ENCODE measurements at regions not wholly inside any gene's neighbourhood (a gene's known extent, or its start where the extent isn't known, plus 50 kb on each side); places are given as distances from the start of the nearest gene placed in this dataset.
"Not testable (repeated sequence)": the region's sequence is repeated elsewhere in the genome, so short reads cannot be mapped to it uniquely, and the experiment has no call there.

DNA sequence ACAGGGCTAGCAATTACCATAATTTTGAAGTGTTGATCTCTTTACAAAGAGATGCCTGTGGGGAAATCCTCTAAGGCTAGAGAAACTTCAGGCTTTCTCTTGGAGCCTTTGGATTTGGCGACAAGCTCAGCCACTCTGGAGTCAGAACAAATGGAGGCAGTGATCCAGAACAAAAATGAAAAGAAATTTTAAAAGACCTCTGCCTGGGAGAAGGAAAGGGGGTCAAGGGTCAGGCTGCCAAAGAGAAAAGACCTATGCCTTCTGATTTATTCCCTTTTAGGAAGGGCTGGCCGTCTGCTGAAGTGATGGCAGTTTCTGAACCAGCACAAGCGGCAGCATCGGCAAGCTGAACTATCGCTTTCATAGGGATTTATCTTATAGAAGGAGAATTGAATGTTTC lies 140.8 kb upstream of the SFRP2 start:
- no peak for DNase-seq

DNA sequence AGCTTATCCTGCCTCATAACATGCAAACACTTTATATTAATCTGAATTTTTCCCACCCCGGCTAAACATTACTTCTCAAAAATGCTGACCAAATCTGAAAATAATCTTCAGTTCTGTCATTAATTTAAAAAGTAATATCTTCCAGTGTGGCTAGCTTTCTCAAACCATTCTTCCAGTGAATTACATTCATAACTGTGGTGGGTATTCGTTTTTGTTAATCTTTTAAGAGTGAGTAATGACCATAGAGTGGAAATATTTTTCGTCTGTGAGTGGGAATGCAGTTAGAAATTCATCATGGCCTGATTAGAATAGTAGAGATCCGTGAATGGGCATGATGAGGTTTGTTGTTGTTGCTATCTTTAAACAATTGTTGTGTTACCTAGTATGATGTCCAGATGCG lies 138.6 kb upstream of the SFRP2 start:
- no peak for DNase-seq

DNA sequence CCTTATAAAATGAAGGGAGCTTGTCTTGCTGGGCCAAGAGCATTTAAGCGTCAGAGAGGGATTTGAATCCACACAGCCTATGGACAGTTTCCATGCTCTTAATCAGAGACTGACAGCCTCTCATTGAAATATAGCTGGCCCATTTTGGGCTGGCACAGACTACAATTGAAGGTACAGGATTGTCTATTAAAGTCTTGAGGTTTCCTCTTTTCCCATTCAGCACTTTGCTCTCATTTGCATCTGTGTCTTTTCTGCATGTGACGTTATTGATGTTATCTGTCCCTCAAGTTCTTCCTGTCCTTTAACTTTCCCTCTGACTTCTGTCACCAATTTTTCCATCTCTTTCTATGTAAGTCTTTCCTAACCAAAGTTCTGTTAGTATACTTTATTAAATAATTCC lies 133.3 kb upstream of the SFRP2 start:
- DNase-seq = no peak

DNA sequence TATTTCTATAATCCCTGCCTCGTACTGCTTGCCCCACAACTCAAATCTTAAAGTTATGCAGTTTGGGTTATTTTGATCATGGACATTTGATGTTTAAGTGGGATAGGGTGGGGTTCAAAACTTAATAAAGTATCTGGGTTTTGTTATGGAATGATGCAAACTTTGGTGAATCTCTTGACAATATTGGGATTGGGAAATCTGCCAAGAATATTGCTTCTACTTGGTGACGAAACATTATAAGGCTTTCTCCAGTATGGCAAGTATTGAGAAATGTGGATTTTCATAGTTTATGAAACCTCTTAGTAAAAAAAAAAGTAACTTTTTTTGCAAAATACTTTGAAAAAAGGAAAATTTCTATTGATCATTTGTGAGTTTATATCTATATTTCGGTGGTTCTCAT lies 130.8 kb upstream of the SFRP2 start:
- no peak for DNase-seq

DNA sequence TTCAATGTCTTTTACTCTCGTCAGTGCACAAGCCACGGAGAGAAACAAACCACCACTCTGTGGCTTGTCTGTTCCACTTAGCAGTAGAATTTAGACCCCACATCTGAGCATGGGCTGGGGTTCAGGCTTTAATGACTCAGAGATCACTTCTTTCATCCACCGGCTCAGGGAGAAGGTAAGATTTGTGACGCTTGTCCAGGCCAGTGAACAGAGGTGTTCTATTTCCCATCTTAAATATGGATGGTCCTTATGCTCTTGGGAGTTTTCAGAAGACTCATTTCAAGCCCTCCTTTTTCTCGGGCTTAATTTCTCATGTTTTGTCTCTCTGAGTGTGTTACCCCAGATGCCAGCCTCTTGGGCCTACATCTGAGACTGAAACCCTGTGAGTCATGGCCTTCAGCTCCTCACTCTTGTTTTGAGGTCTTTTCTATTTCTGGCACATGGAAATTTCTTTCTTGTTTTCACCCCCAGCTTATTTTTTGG lies 127.4 kb upstream of the SFRP2 start:
- no peak for DNase-seq

DNA sequence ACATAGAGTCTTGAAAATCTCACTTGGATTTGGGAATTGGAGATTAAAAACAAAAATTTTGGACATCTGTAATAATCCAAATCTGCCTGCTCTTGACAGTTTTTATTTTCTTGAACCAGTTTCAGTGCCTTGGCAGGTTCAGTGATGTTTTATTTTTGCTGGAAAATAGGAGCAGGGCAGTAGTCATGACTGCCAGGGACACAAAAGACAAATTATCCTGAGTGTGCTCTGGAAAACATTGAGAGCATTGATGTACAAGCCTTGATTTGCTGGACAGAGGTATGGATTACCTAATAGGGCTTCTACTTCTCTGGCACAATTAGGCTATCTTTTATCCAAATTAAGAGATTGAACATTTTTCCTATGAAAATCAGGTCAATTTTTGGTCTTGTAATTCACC lies 123.4 kb upstream of the SFRP2 start:
- DNase-seq = no peak

DNA sequence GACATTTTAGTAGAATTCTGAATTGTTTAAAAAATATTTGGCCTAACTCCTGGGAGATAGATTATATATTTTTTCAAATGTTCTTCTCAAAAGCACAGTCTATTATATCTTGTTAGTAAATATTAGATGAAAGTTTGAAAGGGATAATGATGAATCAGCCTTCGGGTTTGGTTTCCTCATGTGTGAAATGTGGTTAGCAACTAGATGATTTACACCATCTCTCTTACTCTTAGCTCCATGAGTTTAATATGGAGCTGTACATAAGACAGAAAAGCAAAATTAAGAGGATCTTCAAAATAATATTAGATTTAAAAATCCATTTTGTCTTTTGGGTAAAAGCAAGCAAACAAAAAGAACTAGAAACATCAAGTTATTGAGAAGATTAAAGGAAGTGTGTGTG lies 120.8 kb upstream of the SFRP2 start:
- DNase-seq = no peak

DNA sequence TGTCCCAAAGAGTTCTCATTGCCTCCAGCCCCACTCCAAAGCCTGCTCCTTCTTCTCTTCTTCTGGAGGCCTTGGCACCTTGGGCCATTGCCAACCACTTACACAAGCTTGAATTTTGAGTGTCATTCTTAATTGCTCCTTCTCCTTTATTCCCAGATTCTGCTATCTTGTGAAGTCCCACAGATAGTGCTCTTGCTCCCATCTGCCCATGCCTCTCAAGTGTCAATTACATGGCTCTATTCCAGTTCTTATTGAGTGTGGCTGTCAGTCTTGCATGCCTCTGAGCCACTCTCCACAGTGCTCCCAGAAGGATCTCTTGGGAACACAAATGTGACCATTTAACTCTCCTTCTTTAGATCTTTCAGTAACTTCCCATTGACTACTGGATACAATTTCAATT lies 117.3 kb upstream of the SFRP2 start:
- no peak for DNase-seq

DNA sequence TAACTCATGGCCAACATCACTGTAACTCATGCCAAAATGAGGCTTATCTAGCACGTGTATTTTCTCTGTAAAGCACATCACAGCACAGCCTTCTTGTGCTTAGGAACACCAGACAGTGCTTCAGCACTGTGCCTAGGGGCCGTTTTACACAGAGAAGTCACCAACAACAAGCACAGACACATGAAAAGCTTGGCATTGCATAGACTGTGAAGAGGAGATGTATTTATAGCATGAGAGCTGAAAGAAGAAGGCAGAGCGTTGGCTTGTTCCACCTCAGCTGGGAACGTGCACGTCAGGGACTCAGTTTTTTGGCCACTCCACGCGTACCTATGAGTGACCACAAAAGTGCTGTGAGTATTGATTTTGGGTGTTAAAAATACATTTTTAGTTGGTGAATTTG lies 116.3 kb upstream of the SFRP2 start:
- DNase-seq = no peak

DNA sequence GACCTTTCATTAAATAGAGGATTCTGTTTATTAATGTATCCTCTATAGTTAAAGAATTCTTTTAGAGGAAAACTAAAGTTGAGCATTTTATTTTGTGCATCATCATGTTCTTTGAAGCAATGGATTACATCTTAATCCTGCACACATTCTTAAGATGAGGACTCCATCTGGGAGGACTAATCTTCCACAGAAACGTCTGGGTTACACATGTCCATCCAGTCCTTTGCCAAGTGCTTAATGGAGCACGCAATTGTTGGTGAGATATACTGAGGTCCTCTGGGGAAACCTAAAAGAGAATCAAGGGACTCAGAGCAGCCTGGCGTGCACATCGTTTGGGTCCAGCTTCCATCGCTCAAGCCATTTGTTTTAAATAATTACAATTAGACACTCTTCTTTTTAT lies 115.1 kb upstream of the SFRP2 start:
- no peak for DNase-seq

DNA sequence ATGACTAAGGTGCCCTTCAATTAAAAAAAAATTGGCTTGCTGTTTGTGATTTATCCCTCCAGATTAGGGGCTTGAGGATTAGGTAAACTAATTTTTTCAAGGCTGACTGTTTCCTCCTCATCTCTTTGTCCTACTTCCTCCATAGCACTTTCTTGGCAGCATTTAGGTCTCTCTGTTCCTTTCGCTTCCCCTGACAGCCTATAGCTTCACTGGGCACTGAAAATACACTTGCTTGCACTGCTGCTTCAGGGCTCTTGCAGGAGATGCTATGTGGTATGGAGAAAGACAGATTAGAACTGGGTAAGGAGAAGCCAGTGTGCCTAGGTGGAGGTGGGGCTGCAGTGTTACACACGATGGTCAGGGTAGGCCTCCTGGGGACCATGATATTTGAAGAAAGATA lies 112.3 kb upstream of the SFRP2 start:
- no peak for DNase-seq

DNA sequence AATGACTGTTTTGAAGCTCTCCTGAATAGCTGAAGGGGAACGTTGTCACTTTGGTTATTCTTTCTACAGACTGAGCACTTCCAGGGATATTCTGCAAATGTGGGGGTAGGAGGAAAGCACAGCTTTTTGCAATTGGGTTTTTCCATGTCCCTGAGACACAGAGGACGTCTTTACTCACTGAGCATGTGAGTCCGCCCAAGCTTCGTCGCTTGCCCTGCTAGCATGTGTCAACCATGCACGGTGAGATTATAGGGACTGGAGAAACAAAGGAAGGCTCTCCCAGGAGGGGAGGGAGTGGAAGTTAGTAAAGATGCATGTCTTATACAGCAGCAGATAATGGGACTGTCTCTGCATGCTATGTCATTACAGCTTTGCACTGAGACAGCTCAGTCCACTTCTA lies 111.5 kb upstream of the SFRP2 start:
- DNase-seq = no peak

DNA sequence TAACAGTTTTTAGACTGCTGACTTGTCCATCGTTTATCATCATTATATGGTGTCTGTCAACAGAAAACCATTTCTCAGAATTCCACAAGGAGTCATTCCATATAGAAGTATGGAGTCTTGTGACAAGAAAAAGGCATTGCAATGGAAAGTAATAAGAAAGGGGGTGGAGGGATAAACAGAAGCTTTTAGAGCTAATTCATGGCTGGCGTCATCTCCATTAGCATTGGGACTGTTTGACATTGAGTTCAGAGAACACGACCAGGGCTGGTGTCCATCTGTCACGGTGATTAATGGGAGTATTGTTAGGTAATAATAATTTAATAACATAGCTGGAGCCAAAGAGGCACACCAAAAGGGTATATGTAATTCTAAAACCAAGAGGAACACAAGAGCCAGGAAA lies 101.9 kb upstream of the SFRP2 start:
- no peak for DNase-seq

DNA sequence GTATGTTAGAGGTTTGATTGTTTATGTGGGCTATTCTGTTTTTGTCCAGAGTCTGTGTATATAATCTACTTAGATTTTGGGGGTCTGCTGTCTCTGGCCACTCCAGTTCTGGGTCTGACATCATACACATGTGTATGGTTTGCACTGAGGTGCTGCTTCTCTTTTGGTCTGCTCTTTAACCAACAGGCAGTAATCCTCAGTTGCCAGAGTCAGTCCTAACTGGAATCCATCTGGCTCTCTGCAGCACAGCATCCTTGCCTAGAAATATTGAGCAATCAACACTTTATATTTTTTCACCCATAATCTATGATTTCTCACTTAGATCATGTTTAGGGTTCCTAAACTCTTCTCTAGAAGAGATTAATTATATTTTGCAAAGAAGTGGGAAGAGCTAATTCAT lies 98.3 kb upstream of the SFRP2 start:
- DNase-seq = no peak

DNA sequence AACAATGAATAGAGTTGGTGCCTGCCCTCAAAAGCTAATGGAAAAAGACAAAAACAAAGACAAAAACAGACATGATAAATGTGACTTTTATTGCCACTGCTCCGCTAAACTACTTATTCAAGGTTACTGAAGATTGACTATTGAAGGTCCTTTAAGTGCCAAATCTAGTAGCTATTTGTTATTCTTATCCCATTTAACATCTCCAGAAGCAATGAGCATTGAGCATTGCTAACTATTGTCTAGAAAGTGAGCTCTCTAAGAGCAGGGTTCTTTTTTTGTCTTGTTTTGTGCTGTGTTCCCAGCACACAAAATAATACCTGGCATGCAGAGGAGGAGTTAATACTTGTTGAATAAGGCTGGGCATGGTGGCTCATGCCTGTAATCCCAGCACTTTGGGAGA lies 95.4 kb upstream of the SFRP2 start:
- no peak for DNase-seq

DNA sequence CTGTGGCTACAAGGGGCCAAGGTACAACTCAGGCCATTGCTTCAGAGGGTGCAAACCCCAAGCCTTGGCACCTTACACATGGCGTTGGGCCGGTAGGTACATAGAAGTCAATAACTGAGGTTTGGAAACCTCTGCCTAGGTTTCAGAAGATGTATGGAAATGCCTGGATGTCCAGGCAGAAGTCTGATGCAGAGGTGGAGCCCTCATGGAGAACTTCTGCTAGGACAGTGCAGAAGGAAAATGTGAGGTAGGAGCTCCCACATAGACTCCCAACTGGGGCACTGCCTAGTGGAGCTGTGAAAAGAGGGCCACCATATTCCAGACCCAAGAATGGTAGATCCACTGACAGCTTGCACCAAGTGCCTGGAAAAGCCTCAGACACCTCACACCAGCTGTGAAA lies 92.1 kb upstream of the SFRP2 start:
- DNase-seq = no peak

DNA sequence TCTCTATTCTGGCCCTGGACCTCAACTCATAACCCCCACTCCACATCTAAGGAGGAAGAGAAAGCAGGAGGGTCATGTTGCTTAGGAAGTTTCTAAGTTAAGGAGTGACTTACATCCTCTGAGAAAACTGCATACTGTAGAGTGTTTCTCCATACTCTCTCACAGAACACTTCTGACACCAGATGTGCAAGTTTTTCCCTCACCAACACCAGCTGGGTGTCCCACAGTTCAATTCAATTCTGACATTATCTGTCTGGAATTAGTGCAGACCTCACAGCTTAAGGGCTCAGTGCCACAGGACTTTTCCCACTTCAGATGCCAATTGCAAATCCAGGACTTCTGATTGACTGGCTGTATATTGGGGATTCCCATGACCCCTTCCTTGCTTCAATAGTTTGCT lies 89.0 kb upstream of the SFRP2 start:
- no peak for DNase-seq

DNA sequence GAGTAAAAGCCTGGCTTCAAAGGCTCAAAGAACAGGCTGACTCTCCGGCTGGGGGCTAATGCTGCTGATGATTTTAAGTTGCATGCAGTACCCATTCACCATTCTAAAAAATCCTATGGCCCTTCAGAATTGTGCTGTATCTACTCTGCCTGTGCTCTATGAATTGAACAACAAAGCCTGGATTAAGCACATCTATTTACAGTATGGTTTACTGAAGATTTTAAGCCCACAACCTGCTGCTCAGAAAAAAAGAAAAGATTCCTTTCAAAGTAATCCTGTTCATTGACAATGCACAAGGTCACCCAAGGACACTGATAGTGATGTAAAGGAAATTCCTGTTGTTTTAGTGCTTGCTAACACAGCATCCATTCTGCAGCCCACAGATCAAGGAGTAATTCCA lies 84.9 kb upstream of the SFRP2 start:
- DNase-seq = no peak

DNA sequence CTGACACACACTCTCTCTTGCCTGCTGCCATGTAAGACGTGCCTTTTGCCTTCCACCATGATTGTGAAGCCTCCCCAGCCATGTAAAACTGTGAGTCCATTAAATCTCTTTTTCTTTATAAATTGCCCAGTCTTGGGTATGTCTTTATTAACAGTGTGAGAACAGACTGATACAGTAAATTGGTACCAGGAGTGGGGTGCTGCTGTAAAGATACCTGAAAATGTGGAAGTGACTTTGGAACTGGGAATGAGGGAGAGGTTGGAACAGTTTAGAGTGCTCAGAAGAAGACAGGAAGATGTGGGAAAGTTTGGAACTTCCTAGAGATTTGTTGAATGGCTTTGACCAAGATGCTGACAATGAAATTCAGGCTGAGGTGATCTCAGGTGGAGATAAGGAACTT lies 77.9 kb upstream of the SFRP2 start:
- not testable (repeated sequence) for DNase-seq

DNA sequence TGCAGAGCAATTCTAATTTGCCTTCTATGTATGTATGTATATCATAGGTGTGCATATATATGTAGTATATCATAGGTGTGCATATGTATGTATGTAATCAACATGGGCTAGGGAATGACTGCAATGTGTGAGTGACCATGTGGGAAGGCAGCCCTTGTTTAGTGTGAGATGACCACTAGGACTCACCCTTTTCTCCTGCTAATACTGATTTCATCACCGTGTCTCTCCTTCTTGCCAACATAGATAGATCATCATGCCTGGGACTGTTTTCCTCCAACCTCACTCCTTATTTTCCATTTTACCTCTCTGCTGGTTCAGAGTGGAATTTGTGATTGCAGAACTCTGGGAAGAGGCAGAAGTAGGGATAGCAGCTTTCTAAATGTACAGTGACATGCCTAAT lies 63.6 kb upstream of the SFRP2 start:
- DNase-seq = no peak

DNA sequence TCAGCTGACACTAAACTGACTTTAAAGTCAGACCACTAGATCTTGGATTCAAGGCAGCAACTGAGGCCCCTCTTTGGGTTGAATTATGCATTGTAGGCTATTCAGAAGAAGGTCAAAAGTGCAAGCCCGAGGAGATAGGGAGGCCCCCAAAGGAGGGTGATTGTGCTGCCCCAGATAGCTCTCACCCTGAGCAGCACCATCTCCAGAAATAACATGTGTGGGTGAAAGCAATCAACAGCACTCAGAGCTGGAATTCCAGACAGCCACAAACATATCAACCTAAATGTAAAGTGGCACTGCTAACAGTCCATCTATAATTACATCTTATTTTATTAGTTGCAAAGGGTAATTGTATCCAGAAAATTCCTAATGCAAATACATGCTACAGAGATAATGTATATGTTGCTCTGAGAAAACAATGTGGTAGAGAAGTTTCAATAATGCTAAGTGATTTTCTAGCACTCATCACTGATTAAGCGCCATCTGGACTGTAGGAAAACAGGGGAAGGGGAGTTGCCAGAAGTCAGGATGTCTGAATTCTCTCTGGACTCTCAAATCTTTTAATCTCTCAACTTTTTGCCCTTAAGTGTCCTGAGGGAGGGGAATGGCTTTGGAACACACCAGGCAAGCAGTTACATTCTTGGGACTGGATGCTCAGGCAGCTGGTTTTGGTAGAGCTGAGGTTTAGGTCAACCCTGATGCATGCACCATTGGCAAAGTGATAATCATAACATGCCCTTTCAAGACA lies 61.8 kb upstream of the SFRP2 start:
- no peak for DNase-seq

DNA sequence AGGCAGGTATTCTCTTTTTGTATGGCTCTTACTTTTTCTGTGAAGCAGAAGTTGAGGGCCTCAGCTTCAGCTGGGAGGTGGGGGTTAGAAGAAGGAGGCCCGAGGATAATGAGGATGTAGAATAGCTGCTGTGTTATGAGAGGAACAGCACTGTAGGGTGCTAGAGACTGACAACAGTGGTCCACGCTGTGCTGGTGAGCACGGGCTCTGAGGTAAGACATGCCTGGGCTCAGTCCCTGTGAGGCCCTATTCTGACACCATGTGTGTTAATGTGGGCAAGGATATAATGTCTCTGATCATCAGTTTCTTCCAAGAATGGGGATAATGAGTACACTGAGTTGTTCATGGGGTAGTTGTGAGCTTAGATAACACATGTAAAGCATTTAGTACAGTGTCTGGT lies 55.3 kb upstream of the SFRP2 start:
- no peak for DNase-seq
